Left cardiac atrium (tissue), 4 donors: ENCODE measurements at regions not wholly inside any gene's neighbourhood (a gene's known extent, or its start where the extent isn't known, plus 50 kb on each side); places are given as distances from the start of the nearest gene placed in this dataset.

Experiments used
- ATAC-seq, 2 donors: fragments of 200-7000 bp; cut with Tn5 transposase; one replicate each; pipeline ENCODE4 v1.9.1; 2020; ENCODE audit warnings: mild to moderate bottlenecking in 2 of 2, moderate library complexity in 2 of 2
- DNase-seq: peaks from one replicate; pipeline ENCODE4 v3.0.0-alpha.2; 2020
- intact Hi-C, 2 donors: fragments of 100-400 bp; cut with DNase I; formaldehyde crosslinking; loops; one replicate each; pipeline versions ENCODE4 v1.14.1 to v1.15.1; 2022 to 2023
- donor health status: DM: no; HTN: yes; CAD: no.
- donor health status: DM: no; HTN: yes; CAD: no; lungs with severe emphysema.
- donor health status: DM: yes; HTN: yes; CAD: no.
- donor health status: Dilated cardiomyopathy.

- DNase-seq, result no peak
- intact Hi-C loops, result no loop called here
- ATAC-seq, result no peak
These were observed 137.8 kb upstream of the MAP1B start for GRCh38 chr5:71969460-71969859.

GRCh38 chr5:71971862-71972261 is 135.4 kb upstream of the MAP1B start:
- intact Hi-C loops, result no loop called here
- ATAC-seq (no peak), DNase-seq (no peak)

DNA sequence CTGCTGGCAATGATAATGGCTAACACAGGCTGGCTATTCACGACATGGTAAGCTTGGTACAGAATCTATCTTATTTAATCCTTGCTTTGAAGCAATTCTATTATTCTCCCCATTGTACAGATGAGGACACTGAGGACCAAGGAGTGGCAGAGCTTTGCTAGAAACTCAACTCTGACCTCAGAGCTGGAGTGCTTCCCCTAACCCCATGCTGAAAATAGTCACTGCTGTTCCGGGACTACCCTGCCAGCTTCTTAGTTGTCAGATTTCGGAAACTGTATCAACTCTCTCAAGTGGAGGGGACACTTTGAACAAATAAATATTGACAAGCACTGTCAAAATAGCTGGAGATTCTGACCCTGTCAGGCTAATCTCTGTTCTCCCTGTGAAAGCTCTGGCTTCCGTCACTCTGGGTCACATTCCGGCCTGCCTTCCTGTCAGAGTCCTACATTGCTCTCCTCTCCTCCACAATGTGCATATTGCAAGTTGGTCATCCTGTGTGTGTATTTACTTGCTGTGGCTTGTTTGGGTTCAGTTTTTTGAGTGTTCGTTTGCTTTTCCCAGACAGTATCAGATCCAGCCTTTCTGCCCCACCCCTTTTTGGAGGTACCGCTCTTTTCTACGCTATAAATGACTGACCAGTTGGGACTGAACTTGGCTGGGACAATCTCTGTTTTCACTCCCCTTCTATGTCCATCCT is 134.3 kb upstream of the MAP1B start:
- ATAC-seq (peak; percentile 46 to 60), DNase-seq (peak; percentile 33)
- intact Hi-C loops, result no loop called here

DNA sequence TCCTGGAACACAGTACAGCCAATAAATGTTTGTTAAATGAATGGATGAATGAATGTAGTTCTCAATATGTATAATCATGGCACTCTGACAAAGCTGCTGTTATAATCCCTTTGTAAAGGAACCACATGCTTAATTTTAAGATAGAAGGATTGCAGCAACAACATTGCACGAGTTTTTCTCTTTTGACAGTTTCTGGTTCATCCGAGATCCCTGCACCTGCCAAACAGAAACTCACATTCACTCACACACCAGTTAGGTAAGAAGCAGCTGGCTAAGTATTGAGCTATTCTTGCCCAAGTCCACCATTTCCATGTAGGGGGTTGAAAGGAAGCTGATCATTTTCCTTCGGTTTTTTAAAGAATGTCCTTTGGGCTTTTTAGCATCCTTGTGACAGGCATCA is 133.7 kb upstream of the MAP1B start:
- no peak for ATAC-seq
- intact Hi-C loops, result no loop called here

GRCh38 chr5:71974165-71974564 is 133.1 kb upstream of the MAP1B start:
- ATAC-seq (peak; percentile 73 to 88), DNase-seq (peak; percentile 26)
- intact Hi-C loops, result no loop called here

More for the DNA sequence above, 133.7 kb upstream of the MAP1B start:
- DNase-seq, result no peak

- intact Hi-C loops, result no loop called here
- DNase-seq, result no peak
- peak in 1 of 2 donors; percentile 51 for ATAC-seq
These were observed 132.7 kb upstream of the MAP1B start for GRCh38 chr5:71974622-71975021.

DNA sequence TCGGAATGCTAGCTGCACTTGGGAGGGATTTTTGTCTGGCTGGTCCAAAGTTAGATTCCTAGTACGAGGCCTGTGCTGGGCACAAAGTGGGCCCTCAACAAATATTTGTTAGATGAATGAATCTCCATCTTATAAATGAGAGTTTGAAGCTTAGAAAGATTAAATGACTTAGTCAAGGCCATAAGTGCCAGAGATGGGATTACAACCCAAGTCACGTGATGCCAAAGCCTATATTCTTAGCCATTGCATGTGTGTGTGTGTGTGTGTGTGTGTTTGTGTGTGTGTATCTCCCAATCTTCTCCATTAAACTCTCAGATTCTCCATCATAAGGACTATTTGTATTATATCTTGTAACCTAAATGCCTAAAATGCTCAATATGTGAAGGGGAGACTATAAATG is 130.8 kb upstream of the MAP1B start:
- no peak for DNase-seq
- intact Hi-C loops, result no loop called here
- ATAC-seq, result no peak

DNA sequence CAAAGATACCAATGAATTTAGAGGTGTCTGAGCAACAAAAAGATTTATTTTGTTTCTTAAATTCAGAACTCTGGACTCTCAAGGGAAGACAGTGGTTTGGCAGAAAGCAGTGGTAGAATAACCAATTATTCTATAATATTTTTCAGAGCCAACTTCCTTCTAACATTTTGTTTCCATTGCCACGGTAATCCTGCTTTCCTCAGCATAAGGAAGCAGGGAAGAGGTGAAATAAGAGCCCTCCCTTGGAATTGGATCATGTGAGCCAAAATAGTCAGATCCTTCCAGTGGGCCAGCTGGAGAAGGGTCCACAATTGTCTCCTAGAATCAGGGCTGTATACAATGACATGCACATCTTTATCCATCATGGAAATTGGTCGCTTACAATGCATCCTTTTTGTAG is 130.0 kb upstream of the MAP1B start:
- DNase-seq (no peak), ATAC-seq (no peak)
- intact Hi-C loops, result no loop called here

DNA sequence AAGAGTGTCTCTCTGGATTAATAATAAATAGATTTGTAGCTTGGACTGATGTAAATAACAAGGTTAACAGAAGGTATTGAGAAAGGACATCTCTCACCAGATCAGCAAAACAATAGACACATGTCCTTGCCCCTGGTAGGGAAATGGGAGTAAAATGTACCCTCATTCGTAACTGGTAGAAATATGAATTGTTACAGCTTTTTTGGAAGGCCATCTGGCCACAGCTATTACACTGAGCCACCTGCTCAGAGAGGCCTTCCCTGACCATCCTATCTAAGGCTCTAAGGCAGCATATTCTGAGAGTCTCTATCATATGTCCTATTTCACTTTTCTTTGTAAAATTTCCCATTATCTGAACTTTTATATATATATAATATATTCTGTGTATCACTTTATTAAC is 129.1 kb upstream of the MAP1B start:
- no peak for DNase-seq
- ATAC-seq, result no peak
- intact Hi-C loops, result no loop called here

DNA sequence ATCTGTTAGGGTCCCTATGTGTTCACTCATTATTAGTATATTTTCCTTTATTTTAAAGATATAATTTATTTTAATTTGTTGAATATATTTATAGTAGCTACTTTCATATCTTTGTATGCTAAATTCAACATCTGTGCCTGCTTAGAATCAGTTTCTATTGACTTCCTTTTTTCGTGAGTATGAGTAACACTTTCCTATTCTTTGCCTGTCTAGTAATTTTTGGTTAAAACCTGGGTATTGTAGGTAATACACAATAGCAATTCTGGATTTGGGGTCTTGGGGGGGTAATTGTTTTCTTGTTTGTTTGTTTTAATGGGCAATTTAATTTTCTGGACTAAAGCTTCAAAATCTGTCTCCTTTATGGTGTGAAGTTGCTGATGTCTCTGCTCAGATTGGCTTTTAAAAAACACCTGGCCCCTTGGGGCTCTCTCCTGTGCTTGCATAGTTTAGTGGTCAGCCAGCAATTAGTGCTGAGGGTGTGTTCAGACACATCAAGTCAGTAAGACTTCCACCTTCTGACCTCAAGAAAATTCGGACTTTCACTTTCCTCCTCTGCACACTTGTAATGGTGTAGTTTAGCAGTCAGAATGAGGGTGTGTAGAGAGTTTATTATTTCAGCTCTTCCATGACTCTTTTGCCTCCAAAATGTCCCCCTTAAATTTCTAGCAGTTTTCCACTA is 124.4 kb upstream of the MAP1B start:
- intact Hi-C loops, result no loop called here
- DNase-seq (no peak), ATAC-seq (no peak)

DNA sequence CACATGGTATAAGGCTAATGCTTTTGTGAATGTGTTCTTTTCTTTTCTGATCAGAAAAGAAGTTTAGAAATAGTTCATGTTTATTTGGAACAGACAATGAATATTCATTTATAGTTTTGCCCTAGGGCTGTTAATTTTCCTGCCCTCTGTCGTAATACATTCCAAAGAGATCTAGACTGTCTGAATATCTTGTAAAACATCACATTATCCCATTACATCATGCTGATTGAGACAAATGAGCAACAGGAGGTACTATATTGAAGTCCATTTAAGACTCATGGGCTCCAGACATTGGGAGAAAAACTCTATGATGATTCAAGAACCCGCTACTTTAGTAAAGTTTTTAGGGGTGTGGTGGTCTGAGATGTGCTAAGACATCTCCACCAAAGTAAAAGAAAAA is 121.2 kb upstream of the MAP1B start:
- no peak for DNase-seq
- ATAC-seq, result no peak
- intact Hi-C loops, result no loop called here

- no peak for DNase-seq
- intact Hi-C loops, result no loop called here
- no peak for ATAC-seq
These were observed 118.5 kb upstream of the MAP1B start for GRCh38 chr5:71988808-71989207.

GRCh38 chr5:71993600-71993999 is 113.7 kb upstream of the MAP1B start:
- intact Hi-C loops, result no loop called here
- DNase-seq (no peak), ATAC-seq (no peak)

- no peak for DNase-seq
- intact Hi-C loops, result no loop called here
- ATAC-seq, result no peak
These were observed 110.5 kb upstream of the MAP1B start for GRCh38 chr5:71996789-71997188.

- ATAC-seq (no peak), DNase-seq (no peak)
- intact Hi-C loops, result no loop called here
These were observed 108.5 kb upstream of the MAP1B start for GRCh38 chr5:71998746-71999145.

- DNase-seq, result no peak
- ATAC-seq, result no peak
- intact Hi-C loops, result no loop called here
These were observed 106.6 kb upstream of the MAP1B start for GRCh38 chr5:72000707-72001106.

DNA sequence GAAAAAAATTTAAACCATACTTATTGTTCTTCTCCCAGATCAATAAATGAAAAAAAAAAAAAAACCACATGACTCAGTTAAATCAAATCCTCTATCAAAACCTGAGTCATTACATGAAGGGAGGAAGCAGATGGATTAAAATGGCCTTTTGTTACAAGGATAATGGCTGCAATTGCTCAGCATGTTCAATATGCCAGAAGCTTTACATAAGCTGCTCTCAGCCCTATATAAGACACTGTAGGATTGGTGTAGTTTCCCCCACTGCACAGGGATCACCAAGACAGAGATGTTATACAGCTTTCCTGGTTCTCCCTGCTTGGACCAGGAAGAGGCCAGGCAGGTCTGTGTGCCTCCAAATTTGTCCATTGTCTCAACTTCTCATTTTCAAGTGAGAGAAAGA is 101.6 kb upstream of the MAP1B start:
- ATAC-seq, result no peak
- DNase-seq, result no peak
- intact Hi-C loops, result no loop called here

DNA sequence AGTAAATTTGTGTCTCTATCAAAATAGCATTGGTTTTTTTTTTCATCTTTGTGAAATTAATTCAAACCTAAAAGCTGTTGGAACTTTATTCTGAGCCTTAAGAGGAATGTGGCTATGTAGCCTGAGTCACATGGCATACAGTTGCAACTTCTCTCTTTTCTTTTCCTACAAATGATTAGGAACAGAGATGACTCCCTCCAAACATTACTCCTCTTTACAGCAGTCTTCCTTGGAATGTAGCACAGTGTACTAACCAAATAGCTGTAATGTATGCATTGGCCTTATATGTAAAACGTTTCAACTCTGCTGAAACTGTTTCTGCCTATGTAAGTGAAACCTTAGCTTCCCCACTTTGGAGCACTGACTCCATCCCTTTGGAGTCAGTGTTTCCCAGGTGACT is 100.9 kb upstream of the MAP1B start:
- ATAC-seq, result no peak
- intact Hi-C loops, result no loop called here

DNA sequence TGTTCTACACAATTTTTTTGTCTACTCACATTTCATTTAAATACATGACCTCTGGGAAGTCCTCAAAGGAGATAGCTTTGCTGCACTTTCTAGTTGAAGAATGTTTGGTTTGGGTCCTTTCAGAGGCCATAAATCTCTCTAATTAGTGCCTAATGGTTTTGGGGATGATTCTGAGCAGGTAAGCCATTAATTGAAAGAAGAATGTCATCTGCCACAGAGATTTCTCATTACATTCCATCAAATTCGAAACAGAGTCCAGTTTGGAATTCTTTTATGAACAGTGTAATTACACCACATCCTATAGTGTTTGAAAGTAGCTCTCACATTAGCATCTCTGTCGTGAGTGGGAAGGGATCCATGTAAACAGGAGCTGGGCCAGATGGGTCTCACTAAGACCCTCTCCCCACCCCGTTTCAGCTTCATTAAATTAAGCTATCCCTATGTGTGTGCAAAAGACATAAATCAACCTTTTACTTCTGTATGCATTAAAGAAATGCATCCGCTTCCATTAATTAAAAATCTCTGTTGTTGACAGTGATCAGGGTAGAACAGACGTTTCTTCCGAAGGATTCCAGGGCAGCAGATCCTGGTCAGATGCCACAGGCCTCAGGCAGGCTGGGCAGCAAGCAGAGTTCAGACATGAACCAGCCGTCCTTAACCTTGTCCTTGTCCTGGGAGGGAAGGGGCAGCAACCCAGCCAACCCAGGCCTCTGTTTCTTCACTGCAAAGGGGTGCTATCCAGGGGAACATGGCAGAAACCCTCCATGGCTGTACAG is 99.8 kb upstream of the MAP1B start:
- ATAC-seq, result no peak
- intact Hi-C loops, result no loop called here
- no peak for DNase-seq

More for the DNA sequence above, 100.9 kb upstream of the MAP1B start:
- DNase-seq, result no peak

DNA sequence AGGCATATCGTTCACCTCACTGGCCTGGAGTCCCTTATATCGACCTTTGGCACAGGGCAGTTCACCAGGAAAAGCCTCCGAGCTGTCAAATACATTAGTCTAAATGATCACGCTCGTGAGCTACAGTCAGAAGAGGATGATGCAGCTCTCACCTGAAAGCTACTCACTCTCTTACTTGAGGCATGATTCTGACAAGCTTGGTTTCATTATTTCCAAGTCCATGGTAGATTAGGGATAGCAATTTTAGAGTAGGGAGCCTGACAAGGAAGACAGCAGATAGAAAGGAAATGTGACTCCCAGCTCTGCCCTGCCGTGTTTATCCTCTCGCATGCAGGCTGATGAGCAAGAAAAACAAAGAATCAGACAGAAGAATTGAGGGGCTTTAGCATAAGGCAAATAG is 98.0 kb upstream of the MAP1B start:
- intact Hi-C loops, result no loop called here
- no peak for ATAC-seq
- no peak for DNase-seq

DNA sequence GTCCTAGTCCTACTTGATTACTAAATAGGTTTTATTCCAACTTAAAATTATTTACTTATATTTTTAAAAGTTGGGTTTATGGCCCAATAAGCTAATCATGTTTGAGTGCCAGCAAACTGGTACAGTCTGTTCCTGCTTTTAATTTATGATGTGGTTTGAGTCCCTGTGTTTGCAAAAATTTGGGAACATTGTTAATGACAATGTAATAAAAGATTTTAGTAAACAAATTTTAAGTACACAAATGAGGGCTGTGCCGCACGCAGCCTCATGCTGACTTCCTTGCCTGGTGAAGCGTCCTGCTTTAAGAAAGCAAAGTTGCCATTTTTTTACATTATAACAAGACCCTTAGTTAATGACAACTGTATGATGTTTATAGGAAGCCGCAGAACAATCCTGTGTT is 96.8 kb upstream of the MAP1B start:
- intact Hi-C loops, result no loop called here
- ATAC-seq, result no peak
- no peak for DNase-seq
